OCI-LY1 (cell line): ENCODE measurements at regions not wholly inside any gene's neighbourhood (a gene's known extent, or its start where the extent isn't known, plus 50 kb on each side); places are given as distances from the start of the nearest gene placed in this dataset.

Experiments
- H2AFZ ChIP-seq: fragments of 200-600 bp; sonication (generic), shearing (Covaris generic); 2 replicates; pipeline ENCODE4 v1.6.0; 2014; ENCODE audit warnings: antibody characterized with exemption, mild to moderate bottlenecking, low read length
- H3F3A ChIP-seq: fragments of 200-600 bp; sonication (generic), shearing (Covaris generic); 2 replicates; pipeline ENCODE4 v1.6.0; 2014; ENCODE audit warnings: mild to moderate bottlenecking, antibody characterized with exemption, low read length, moderate library complexity; ENCODE audit not compliant: insufficient read depth
- H3K27ac ChIP-seq: fragments of 200-600 bp; sonication (generic); 2 replicates; pipeline ENCODE4 v1.5.1; 2014; ENCODE audit warnings: low read length, mixed run types, mild to moderate bottlenecking, low read depth; ENCODE audit not compliant: poor library complexity, severe bottlenecking
- H3K27me3 ChIP-seq: fragments of 200-600 bp; sonication (generic); 2 replicates; pipeline ENCODE4 v1.6.0; 2014; ENCODE audit warnings: antibody characterized with exemption, mild to moderate bottlenecking, low read length, moderate library complexity; ENCODE audit not compliant: insufficient read depth
- H3K36me3 ChIP-seq: fragments of 200-600 bp; sonication (generic); 2 replicates; pipeline ENCODE4 v1.6.1; 2014; ENCODE audit warnings: mild to moderate bottlenecking, antibody characterized with exemption, low read length, moderate library complexity, mixed read lengths; ENCODE audit not compliant: insufficient read depth
- H3K4me1 ChIP-seq: fragments of 200-600 bp; sonication (generic); 2 replicates; pipeline ENCODE4 v1.5.1; 2014; ENCODE audit warnings: mild to moderate bottlenecking, low read length, moderate library complexity; ENCODE audit not compliant: insufficient read depth, severe bottlenecking
- H3K4me2 ChIP-seq: fragments of 200-600 bp; sonication (generic), shearing (Covaris generic); 2 replicates; pipeline ENCODE4 v1.6.1; 2014; ENCODE audit warnings: low read length
- H3K4me3 ChIP-seq: fragments of 200-600 bp; sonication (generic); 2 replicates; pipeline ENCODE4 v1.5.1; 2014; ENCODE audit warnings: low read length, low read depth, mild to moderate bottlenecking, mixed read lengths; ENCODE audit not compliant: poor library complexity, severe bottlenecking
- H3K79me2 ChIP-seq: fragments of 200-600 bp; shearing (Covaris generic); 2 replicates; pipeline ENCODE4 v1.6.1; 2016; ENCODE audit warnings: mixed run types, low read length, mixed read lengths; ENCODE audit not compliant: insufficient read depth
- H3K9ac ChIP-seq: fragments of 200-600 bp; sonication (generic), shearing (Covaris generic); 2 replicates; pipeline ENCODE4 v1.6.1; 2014; ENCODE audit warnings: mild to moderate bottlenecking, low read length, mixed read lengths
- H3K9me2 ChIP-seq: fragments of 200-600 bp; sonication (generic), shearing (Covaris generic); 2 replicates; pipeline ENCODE4 v1.6.1; 2014; ENCODE audit warnings: low read depth, mild to moderate bottlenecking, low read length, mixed read lengths
- H3K9me3 ChIP-seq: fragments of 200-600 bp; shearing (Covaris generic); 2 replicates; pipeline ENCODE4 v1.6.1; 2014; ENCODE audit warnings: low read length, mixed read lengths
- H4K20me1 ChIP-seq: fragments of 200-600 bp; sonication (generic), shearing (Covaris generic); 2 replicates; pipeline ENCODE4 v1.6.0; 2016; ENCODE audit warnings: mild to moderate bottlenecking, low read length; ENCODE audit not compliant: insufficient read depth
- EZH2 ChIP-seq: fragments of 200-600 bp; sonication (generic), shearing (Covaris generic); IDR thresholded peaks from 2 replicates; pipeline ENCODE4 v1.8.0; 2017; ENCODE audit warnings: borderline replicate concordance, mixed run types, mild to moderate bottlenecking, antibody characterized with exemption, low read length, moderate library complexity, mixed read lengths
- TF ChIP-seq, protein P1 (sequence below): fragments of 200-600 bp; sonication (generic), shearing (Covaris generic); IDR thresholded peaks from 2 replicates; pipeline ENCODE4 v1.5.1; 2017; ENCODE audit warnings: mild to moderate bottlenecking, antibody characterized with exemption, low read length, moderate library complexity, mixed read lengths

GRCh38 chr5:61719124-61719523, 387.1 kb downstream of the ZSWIM6 start:
- H3K9me3 ChIP-seq, result no peaks in the 10 kb centered on the region
- no peak overlapping the region for H3K27ac ChIP-seq
- no peaks in the 10 kb centered on the region for H3K27me3 ChIP-seq
- H3K79me2 ChIP-seq, result no peaks in the 10 kb centered on the region
- H3K4me1 ChIP-seq, result no peaks in the 10 kb centered on the region
- no peak overlapping the region for H3K4me2 ChIP-seq
- H3K36me3 ChIP-seq, result no peaks in the 10 kb centered on the region
- H2AFZ ChIP-seq, result no peak overlapping the region
- H3F3A ChIP-seq, result no peaks in the 10 kb centered on the region
- H4K20me1 ChIP-seq, result no peaks in the 10 kb centered on the region
- TF ChIP-seq, protein P1, sequence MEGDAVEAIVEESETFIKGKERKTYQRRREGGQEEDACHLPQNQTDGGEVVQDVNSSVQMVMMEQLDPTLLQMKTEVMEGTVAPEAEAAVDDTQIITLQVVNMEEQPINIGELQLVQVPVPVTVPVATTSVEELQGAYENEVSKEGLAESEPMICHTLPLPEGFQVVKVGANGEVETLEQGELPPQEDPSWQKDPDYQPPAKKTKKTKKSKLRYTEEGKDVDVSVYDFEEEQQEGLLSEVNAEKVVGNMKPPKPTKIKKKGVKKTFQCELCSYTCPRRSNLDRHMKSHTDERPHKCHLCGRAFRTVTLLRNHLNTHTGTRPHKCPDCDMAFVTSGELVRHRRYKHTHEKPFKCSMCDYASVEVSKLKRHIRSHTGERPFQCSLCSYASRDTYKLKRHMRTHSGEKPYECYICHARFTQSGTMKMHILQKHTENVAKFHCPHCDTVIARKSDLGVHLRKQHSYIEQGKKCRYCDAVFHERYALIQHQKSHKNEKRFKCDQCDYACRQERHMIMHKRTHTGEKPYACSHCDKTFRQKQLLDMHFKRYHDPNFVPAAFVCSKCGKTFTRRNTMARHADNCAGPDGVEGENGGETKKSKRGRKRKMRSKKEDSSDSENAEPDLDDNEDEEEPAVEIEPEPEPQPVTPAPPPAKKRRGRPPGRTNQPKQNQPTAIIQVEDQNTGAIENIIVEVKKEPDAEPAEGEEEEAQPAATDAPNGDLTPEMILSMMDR, result no peak
- no peak overlapping the region for H3K9ac ChIP-seq
- no peak overlapping the region for H3K4me3 ChIP-seq
- no peaks in the 10 kb centered on the region for H3K9me2 ChIP-seq

DNA sequence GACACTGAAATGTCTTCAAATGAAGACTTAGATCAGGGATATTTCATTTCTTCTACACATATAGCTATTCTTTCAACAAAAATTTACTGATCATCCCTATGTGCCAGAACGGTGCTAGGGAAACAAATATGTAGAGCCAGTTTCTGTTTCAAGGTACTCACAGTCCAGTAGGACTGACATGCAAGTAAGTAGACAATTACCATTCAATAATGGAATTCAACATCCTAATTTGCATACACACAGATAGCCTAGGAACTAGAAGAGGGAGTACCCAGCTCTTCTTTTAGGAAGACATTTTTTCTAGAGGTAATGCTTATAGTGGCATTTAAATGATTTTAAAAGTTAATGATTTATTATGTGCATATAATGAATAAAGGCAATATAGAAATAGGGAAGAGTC, 388.8 kb downstream of the ZSWIM6 start:
- no peaks in the 10 kb centered on the region for H3K9me3 ChIP-seq
- H3K4me3 ChIP-seq, result no peak overlapping the region
- H3F3A ChIP-seq, result no peaks in the 10 kb centered on the region
- H3K27me3 ChIP-seq, result no peaks in the 10 kb centered on the region
- no peaks in the 10 kb centered on the region for H3K36me3 ChIP-seq
- H3K4me2 ChIP-seq, result no peak overlapping the region
- no peak for TF ChIP-seq EZH2
- TF ChIP-seq, protein P1, result no peak
- H3K27ac ChIP-seq, result no peak overlapping the region
- no peaks in the 10 kb centered on the region for H3K9me2 ChIP-seq
- no peaks in the 10 kb centered on the region for H4K20me1 ChIP-seq
- no peak overlapping the region for H2AFZ ChIP-seq
- H3K79me2 ChIP-seq, result no peaks in the 10 kb centered on the region
- no peak overlapping the region for H3K9ac ChIP-seq
- no peaks in the 10 kb centered on the region for H3K4me1 ChIP-seq

DNA sequence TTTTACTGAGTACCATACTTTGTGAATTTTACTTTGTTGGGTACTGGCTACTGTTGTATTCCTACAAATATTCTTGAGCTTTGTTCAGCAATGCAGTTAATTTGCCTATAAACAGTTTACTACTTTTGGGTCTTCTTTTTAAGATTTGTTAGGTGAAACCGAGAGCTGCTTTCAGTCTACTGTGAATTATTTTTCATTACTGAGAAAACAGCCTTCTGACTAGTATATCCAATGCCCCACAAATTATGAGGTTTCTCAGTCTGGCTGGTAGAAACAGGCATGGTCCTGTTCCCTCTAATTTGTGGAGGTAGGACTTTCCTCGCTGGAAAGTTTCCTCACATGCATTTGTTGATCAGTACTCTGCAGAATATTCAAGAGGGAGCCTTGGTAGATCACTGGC, 392.0 kb downstream of the ZSWIM6 start:
- Histone ChIP-seq H3K79me2 (no peaks in the 10 kb centered on the region), H3F3A (no peaks in the 10 kb centered on the region), H3K9me3 (no peaks in the 10 kb centered on the region), H3K4me1 (no peaks in the 10 kb centered on the region), H3K36me3 (no peaks in the 10 kb centered on the region), H3K4me3 (no peak overlapping the region), H4K20me1 (no peaks in the 10 kb centered on the region), H3K27me3 (no peaks in the 10 kb centered on the region), H3K27ac (no peak overlapping the region), H3K4me2 (no peak overlapping the region), H3K9me2 (no peaks in the 10 kb centered on the region), H2AFZ (no peak overlapping the region), H3K9ac (no peak overlapping the region)
- no peak for TF ChIP-seq EZH2
- TF ChIP-seq, protein P1, result no peak
